Psoas muscle (tissue), 7 donors: ENCODE measurements at regions not wholly inside any gene's neighbourhood (a gene's known extent, or its start where the extent isn't known, plus 50 kb on each side); places are given as distances from the start of the nearest gene placed in this dataset.

Experiments used
- ATAC-seq, 4 donors: fragments of 200-7000 bp; cut with Tn5 transposase; one replicate each; pipeline ENCODE4 v1.9.1; 2020; ENCODE audit warnings: moderate library complexity in 3 of 4, mild to moderate bottlenecking in 2 of 4
- DNase-seq, 2 donors: peaks; one replicate each; pipeline ENCODE4 v3.0.0-alpha.2; 2020
- H3K27ac ChIP-seq: fragments of 200-600 bp; one replicate; pipeline ENCODE4 v1.8.0; 2022
- H3K27me3 ChIP-seq, 3 donors: fragments of 200-600 bp in 1 of 3; one replicate each; pipeline versions ENCODE4 v1.6.1 to v1.8.0; 2013 to 2022; ENCODE audit warnings: low read length in 2 of 3, mild to moderate bottlenecking in 2 of 3, moderate library complexity in 1 of 3; ENCODE audit not compliant: insufficient read depth in 3 of 3
- H3K36me3 ChIP-seq, 2 donors: fragments of 200-600 bp in 1 of 2; one replicate each; pipeline versions ENCODE4 v1.6.1 to v1.8.0; 2013 to 2022; ENCODE audit warnings: low read depth in 1 of 2, mild to moderate bottlenecking in 1 of 2, moderate library complexity in 1 of 2; ENCODE audit not compliant: insufficient read depth in 1 of 2
- H3K4me1 ChIP-seq: fragments of 200-600 bp; one replicate; pipeline ENCODE4 v1.8.0; 2022
- H3K4me3 ChIP-seq: fragments of 200-600 bp; one replicate; pipeline ENCODE4 v1.8.0; 2022; ENCODE audit warnings: mild to moderate bottlenecking
- H3K9me3 ChIP-seq: fragments of 200-600 bp; one replicate; pipeline ENCODE4 v1.8.0; 2022
- WGBS, 3 donors: extraction: QIAGEN DNeasy Blood & Tissue Kit; methylation state at CpG; one replicate each; pipeline versions ENCODE4 v1.1.6 to v1.1.7; 2013; 5-methylcytosine and 5-hydroxymethylcytosine counted together
- intact Hi-C, 2 donors: fragments of 100-400 bp; cut with DNase I; formaldehyde crosslinking; loops; one replicate each; pipeline versions ENCODE4 v1.11.0 to v1.14.2; 2022
- TF ChIP-seq, protein P1 (sequence below): fragments of 200-600 bp; IDR thresholded peaks from one replicate; pipeline ENCODE4 v1.8.0; 2022; ENCODE audit warnings: antibody characterized with exemption
- donor health status: healthy with polysubstance abuse.
- donor health status: DM: no; HTN: no; CAD: no; lungs with moderate emphysema.
- donor health status: Bipolar disorder and iron deficiency.
- donor health status: healthy.
- donor health status: DM: yes; HTN: yes; CAD: no.
- donor health status: DM: no; HTN: no; CAD: no.
- donor health status: DM: yes; HTN: yes; CAD: no.

GRCh38 chr15:69664572-69665571, 212.3 kb downstream of the RPLP1 start:
- no peaks in the 10 kb centered on the region for H3K4me1 ChIP-seq
- WGBS, 3 donors = 75 to 80% (median 75%) methylated on average over 28 of the region's 28 CpGs

DNA sequence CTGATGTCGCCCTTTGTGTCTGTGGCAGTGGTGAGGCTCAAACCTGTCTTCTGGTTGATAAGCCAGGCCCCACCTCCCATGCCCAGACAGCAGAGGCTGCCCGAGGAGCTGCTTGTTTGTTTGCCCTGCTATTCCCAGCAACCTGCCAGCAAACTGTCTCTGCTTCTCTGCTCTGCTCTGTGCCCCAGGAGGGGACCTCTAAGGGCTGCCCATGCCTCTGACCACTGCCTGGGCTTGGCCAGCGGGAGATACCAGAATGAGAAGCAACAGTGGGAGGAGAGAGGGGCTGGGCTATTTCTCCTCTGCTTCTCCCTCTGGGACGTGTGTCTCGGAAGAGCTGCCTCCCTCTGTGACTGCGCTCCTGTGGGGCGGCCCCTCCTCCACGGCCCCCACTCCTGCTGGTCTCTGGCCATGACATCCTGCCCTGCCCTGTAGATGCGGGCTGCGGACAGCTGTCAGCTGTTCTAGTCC, 213.1 kb downstream of the RPLP1 start:
- 38 to 54% (median 45%) methylated on average over 9 to 10 of the region's 10 CpGs for WGBS, 3 donors
- TF ChIP-seq, protein P1, sequence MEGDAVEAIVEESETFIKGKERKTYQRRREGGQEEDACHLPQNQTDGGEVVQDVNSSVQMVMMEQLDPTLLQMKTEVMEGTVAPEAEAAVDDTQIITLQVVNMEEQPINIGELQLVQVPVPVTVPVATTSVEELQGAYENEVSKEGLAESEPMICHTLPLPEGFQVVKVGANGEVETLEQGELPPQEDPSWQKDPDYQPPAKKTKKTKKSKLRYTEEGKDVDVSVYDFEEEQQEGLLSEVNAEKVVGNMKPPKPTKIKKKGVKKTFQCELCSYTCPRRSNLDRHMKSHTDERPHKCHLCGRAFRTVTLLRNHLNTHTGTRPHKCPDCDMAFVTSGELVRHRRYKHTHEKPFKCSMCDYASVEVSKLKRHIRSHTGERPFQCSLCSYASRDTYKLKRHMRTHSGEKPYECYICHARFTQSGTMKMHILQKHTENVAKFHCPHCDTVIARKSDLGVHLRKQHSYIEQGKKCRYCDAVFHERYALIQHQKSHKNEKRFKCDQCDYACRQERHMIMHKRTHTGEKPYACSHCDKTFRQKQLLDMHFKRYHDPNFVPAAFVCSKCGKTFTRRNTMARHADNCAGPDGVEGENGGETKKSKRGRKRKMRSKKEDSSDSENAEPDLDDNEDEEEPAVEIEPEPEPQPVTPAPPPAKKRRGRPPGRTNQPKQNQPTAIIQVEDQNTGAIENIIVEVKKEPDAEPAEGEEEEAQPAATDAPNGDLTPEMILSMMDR = no peak
- DNase-seq (no peak), ATAC-seq (no peak)
- no peak overlapping the region for H3K4me3 ChIP-seq
- no peaks in the 10 kb centered on the region for H3K4me1 ChIP-seq
- no peaks in the 10 kb centered on the region for H3K36me3 ChIP-seq
- H3K27me3 ChIP-seq = peaks cover 0 to 5% (median 0%) of the 10 kb centered on the region in 3 donors
- intact Hi-C loops = no loop called here
- H3K9me3 ChIP-seq = no peaks in the 10 kb centered on the region
- H3K27ac ChIP-seq = no peak overlapping the region

More at GRCh38 chr15:69664572-69665571, 212.3 kb downstream of the RPLP1 start:
- TF ChIP-seq, protein P1 = no peak
- Histone ChIP-seq H3K27ac (no peak overlapping the region), H3K27me3 (peaks cover 0 to 5% (median 0%) of the 10 kb centered on the region in 3 donors), H3K4me3 (no peak overlapping the region), H3K36me3 (no peaks in the 10 kb centered on the region), H3K9me3 (no peaks in the 10 kb centered on the region)
- no peak for DNase-seq
- no peak for ATAC-seq
- intact Hi-C loops = no loop called here

GRCh38 chr15:69666441-69666882, 213.8 kb downstream of the RPLP1 start:
- Histone ChIP-seq H3K27ac (no peak overlapping the region), H3K9me3 (no peaks in the 10 kb centered on the region)
- no peak for ATAC-seq

DNA sequence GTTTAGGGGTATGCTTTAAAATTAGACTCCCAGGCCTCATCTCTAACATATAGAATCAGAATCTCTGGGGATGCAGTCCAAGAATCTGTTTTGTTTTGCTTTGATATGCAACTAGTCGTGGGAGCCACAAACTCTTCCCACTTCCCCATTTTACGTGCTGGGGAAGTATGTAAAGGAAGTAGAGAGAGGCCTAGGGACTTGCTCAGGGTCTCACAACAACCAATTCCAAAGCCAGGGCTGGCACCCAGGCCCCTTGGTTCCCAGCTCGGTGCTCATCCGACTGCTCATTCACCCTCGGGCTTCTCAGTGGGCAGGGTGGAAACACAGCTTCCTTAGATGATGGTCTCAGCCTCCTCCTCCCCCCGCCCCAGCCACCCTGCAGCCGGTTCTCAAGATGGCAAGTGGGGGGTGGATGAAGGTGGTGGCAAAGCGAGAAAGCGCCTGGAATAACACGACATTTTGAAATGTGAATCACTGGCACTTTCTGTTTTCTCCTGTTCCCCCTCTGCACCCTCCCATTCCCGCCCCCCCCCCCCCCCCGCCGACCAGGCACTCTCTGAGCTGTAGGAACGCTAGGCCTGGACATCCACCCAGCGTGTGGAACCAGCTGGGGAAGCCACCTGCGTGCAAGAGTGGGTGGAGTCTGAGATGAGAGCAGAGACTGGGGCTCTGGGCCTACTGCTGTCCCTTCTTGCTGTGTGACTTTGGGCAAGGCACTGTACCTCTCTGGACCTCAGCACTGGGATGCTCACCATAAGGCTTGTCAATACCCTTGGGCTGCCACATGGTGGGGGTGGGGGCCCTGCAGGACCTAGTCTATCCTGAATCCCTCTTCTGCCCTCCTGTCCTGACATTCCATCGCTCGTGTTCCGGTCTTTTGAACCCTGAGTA, 214.5 kb downstream of the RPLP1 start:
- intact Hi-C loops = no loop called here
- no peaks in the 10 kb centered on the region for H3K4me1 ChIP-seq
- DNase-seq = no peak
- H3K4me3 ChIP-seq = no peak overlapping the region
- ATAC-seq = no peak
- H3K9me3 ChIP-seq = no peaks in the 10 kb centered on the region
- no peaks in the 10 kb centered on the region for H3K27me3 ChIP-seq
- no peaks in the 10 kb centered on the region for H3K36me3 ChIP-seq
- no peak overlapping the region for H3K27ac ChIP-seq
- TF ChIP-seq, protein P1 = no peak
- WGBS, 3 donors = 83 to 84% (median 83%) methylated on average over 16 to 19 of the region's 19 CpGs

More at GRCh38 chr15:69666441-69666882, 213.8 kb downstream of the RPLP1 start:
- H3K27me3 ChIP-seq = peaks cover 0 to 2% (median 0%) of the 10 kb centered on the region in 3 donors
- no peaks in the 10 kb centered on the region for H3K36me3 ChIP-seq
- TF ChIP-seq, protein P1 = no peak
- no peak for DNase-seq
- no peaks in the 10 kb centered on the region for H3K4me1 ChIP-seq
- 79 to 81% (median 79%) methylated on average over 9 to 10 of the region's 10 CpGs for WGBS, 3 donors
- intact Hi-C loops = no loop called here
- H3K4me3 ChIP-seq = no peak overlapping the region
